Neural progenitor cell (in vitro differentiated cells): ENCODE measurements at regions not wholly inside any gene's neighbourhood (a gene's known extent, or its start where the extent isn't known, plus 50 kb on each side); places are given as distances from the start of the nearest gene placed in this dataset.

Experiments
- EZH2 ChIP-seq: fragments of 200-600 bp; sonication (generic); IDR thresholded peaks from 2 replicates; pipeline ENCODE4 v1.6.1; 2017; ENCODE audit warnings: antibody characterized with exemption, mild to moderate bottlenecking, moderate library complexity
- TF ChIP-seq, protein P1 (sequence below): fragments of 200-600 bp; sonication (generic); IDR thresholded peaks from 2 replicates; pipeline ENCODE4 v1.5.1; 2017; ENCODE audit warnings: antibody characterized with exemption, mild to moderate bottlenecking

DNA sequence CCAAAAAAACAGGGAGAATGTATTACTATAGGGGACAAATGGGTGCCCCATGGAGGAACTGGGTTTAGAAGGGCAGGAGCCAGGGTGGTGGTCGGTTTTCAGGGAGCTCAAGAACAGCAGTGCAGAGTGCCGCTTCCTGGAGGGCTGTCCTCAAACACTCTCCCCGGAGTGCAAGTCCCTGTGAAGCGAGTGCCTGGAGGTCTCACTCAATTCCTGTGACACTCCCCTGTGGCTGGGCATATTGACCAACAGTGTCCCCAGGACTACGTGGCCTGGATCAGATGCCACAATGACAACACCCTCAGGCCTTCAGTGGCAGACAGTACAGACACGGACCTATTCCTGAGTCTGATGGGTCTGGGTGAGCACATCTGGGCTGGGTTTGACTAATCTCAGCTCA lies 412.1 kb upstream of the IRX2 start:
- TF ChIP-seq, protein P1, sequence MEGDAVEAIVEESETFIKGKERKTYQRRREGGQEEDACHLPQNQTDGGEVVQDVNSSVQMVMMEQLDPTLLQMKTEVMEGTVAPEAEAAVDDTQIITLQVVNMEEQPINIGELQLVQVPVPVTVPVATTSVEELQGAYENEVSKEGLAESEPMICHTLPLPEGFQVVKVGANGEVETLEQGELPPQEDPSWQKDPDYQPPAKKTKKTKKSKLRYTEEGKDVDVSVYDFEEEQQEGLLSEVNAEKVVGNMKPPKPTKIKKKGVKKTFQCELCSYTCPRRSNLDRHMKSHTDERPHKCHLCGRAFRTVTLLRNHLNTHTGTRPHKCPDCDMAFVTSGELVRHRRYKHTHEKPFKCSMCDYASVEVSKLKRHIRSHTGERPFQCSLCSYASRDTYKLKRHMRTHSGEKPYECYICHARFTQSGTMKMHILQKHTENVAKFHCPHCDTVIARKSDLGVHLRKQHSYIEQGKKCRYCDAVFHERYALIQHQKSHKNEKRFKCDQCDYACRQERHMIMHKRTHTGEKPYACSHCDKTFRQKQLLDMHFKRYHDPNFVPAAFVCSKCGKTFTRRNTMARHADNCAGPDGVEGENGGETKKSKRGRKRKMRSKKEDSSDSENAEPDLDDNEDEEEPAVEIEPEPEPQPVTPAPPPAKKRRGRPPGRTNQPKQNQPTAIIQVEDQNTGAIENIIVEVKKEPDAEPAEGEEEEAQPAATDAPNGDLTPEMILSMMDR = no peak
- TF ChIP-seq EZH2 = no peak
